ENCODE measurements at regions not wholly inside any gene's neighbourhood (a gene's known extent, or its start where the extent isn't known, plus 50 kb on each side); places are given as distances from the start of the nearest gene placed in this dataset.
A peak's percentile ranks its signal among the peaks of the same experiment; 100 is the strongest.

GRCh38 chr16:85180047-85180826, 68.0 kb upstream of the CIBAR2 start:
- H3K4me1 ChIP-seq (ENCODE audit: insufficient read depth, low read length): peaks cover 20% of the 10 kb centered on the region
- peaks cover 13% of the 10 kb centered on the region; the same call in 1 of the 2 replicates for H3K9me3 ChIP-seq (ENCODE audit: low read length)
- peaks cover 0 to 10% of the 10 kb centered on the region in 2 experiments; a peak in 1 of 5 replicates for H3K36me3 ChIP-seq (replicated peaks in 1 of 2; ENCODE audit: control insufficient read depth in 1 of 2, insufficient read depth in 2 of 2, low read length in 2 of 2)
- FAIRE-seq (no peak), DNase-seq (ENCODE audit: low spot score) (no peak), ATAC-seq (no peak)
- 96% methylated on average over 17 of the region's 23 CpGs for WGBS (ENCODE audit: low lambda C conversion rate)
- intact Hi-C loops (cut with micrococcal nuclease; ENCODE audit: unreplicated experiment) (no loop called here), in situ Hi-C loops (cut with HindIII; ENCODE audit: extremely low pct_ligation_motif_present, low pct_unique_long_range_greater_than_20kb) (no loop called here)
- CTCF ChIA-PET (ENCODE audit: low intra/inter-chr PET ratio, low total read pairs): no interaction called here
- POLR2A ChIA-PET: interaction anchor here (1.6 kb wide), 1 partner anchor 20 kb away, joined by 5 read pairs; no protein-coding TSS in a partner anchor
- no peaks in the 10 kb centered on the region for H3K27me3 ChIP-seq (ENCODE audit: control insufficient read depth in 1 of 2, insufficient read depth in 2 of 2, low read length in 2 of 2)
- H4K20me1 ChIP-seq (ENCODE audit: insufficient read depth, low read length): peaks cover 3% of the 10 kb centered on the region; the same call in 1 of the 2 replicates
- H3K9ac ChIP-seq (ENCODE audit: insufficient read depth, low read depth, low read length): no peak overlapping the region
- BruUV-seq (replicated peaks): no TSS peak
- H3K4me2 ChIP-seq (ENCODE audit: low read depth, low read length): no peak overlapping the region
- H3K79me2 ChIP-seq (ENCODE audit: insufficient read depth, low read length): peaks cover 3% of the 10 kb centered on the region
- no peak overlapping the region for H3K4me3 ChIP-seq (replicated peaks in 1 of 3; ENCODE audit: insufficient read depth in 1 of 3, low read depth in 2 of 3, low read length in 3 of 3)
- H2AFZ ChIP-seq (ENCODE audit: low read length): no peak overlapping the region
- no peak overlapping the region for H3K27ac ChIP-seq (ENCODE audit: extremely low read length, insufficient read depth, low read length)
- TF ChIP-seq TRIM22 (IDR thresholded peaks at IDR 0.05) (no peak), FOXO4 (CRISPR knock-in tag; conservative IDR thresholded peaks at IDR 0.05) (0 out of 2 replicates have a peak, but pooled peaks have one; percentile 26), ZBTB26 (CRISPR knock-in tag; IDR thresholded peaks at IDR 0.05; ENCODE audit: borderline replicate concordance) (no peak), GFI1 (CRISPR knock-in tag; IDR thresholded peaks at IDR 0.05; ENCODE audit: borderline replicate concordance) (no peak), ZNF263 (CRISPR knock-in tag; IDR thresholded peaks at IDR 0.05) (no peak), HMG20A (CRISPR knock-in tag; IDR thresholded peaks at IDR 0.05; ENCODE audit: borderline replicate concordance) (no peak), TBP (CRISPR knock-in tag; IDR thresholded peaks at IDR 0.05) (no peak), ZMYM3 (CRISPR knock-in tag; IDR thresholded peaks at IDR 0.05) (peak; percentile 59; the same call in 1 of the 2 replicates), SRSF9 (IDR thresholded peaks at IDR 0.05; ENCODE audit: borderline replicate concordance, insufficient read depth, low read depth, low read length, poor library complexity, severe bottlenecking) (no peak), ZNF768 (CRISPR knock-in tag; IDR thresholded peaks at IDR 0.05) (peak; percentile 98), NCOA2 (CRISPR knock-in tag; IDR thresholded peaks at IDR 0.05) (no peak), BCL3 (CRISPR knock-in tag; IDR thresholded peaks at IDR 0.05) (no peak)
